HG02623 (cell line): ENCODE measurements at regions not wholly inside any gene's neighbourhood (a gene's known extent, or its start where the extent isn't known, plus 50 kb on each side); places are given as distances from the start of the nearest gene placed in this dataset.

Experiments
- ATAC-seq: cut with Tn5 transposase; IDR thresholded peaks from one replicate; pipeline ENCODE4 v1.9.1; 2021; ENCODE audit warnings: moderate library complexity; ENCODE audit not compliant: unreplicated experiment

DNA sequence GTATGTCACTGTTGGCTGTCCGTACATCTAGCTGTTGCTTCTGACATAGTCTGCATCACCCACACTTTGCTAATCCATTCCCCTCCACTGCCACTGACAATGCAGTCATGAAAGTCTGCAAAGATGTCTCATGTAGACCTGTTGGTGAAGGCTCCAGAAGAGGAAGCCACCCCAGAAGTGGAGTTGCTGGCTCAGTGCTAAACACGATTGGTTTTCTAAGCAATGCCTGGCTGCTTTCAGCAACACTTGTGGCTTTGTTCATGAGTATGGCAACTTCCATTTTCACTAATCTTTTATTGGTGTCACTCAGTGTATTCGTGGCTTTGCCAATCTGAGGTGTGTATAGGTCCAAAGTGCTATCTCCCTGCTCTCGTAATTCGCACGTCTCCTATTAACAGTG lies 288.1 kb downstream of the GADD45G start:
- no peak for ATAC-seq

DNA sequence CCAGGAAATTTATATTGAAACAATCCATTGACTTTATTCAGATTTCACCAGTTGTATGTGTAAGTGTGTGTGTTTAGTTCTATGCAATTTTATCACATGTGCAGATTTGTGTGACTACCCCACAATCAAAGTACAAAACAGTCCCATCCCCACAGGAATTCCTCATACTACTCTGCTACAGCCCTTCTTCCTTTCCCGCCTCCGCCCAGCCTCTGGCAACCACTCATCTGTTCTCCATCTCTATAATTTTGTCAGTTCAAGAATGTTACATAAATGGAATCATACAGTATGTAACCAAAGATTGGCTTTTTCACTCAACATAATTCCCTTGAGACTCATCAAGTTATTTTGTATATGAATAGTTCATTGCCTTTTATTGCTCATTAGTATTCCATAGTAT lies 289.1 kb downstream of the GADD45G start:
- ATAC-seq = no peak

DNA sequence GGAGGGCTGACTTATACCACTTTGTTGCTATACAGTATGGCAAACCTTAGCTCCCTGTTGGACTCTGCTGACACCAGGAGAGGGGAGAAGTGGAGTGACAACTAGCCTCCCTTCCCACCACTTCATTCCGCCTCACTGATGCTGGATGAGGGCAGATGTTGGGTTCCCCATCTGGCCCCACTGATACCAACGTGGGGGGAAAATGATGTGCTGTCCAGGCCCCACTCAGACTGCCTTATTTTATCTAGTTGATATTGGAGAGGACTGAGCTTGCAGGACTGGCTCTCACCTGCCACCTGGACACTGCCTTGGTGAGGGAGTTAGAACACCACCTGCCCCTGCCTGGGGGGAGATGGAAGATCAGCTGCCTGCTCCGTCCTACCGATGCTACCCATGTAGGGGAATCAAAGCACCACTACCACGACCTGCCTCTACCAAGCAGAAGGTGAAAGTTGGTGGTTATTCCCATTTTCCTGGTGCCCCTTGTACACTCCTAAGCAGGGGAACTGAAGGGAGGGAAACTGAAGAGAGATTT lies 292.1 kb downstream of the GADD45G start:
- no peak for ATAC-seq

DNA sequence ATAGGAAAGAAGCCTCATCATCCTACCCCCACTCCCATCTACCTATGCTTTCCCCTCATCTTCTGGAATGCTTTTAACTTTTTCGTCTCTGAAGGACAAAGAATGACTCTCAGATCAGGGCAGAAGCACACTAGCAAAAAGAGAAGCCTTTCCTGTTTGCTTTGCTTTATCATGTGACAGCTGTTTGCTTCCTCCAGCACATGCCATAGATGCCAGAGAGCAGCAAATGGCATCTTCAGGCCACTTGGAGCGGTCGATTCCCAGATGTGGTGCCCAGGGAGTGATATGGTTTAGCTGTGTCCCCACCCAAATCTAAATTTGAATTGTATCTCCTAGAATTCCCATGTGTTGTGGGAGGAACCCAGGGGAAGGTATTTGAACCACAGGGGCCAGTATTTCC lies 294.8 kb downstream of the GADD45G start:
- no peak for ATAC-seq

DNA sequence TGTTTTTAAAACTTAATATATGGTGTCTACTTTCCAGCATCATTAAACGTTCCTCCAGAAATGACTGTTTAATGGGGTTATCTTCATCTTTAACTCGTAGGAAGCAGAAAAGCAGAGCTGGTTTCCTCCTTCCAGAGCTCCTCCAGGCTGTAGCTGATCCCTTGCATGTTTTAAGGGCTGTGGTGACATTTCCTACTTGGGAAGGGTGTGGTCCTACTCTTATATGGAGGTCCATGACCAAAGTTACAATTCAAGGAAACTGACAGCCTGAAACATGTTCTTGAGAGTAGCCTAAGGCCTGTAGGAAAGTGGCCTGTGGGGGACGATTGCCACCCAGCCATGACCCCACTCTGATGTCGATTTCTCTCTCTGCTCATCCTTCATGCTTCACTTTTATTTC lies 297.1 kb downstream of the GADD45G start:
- ATAC-seq = no peak

DNA sequence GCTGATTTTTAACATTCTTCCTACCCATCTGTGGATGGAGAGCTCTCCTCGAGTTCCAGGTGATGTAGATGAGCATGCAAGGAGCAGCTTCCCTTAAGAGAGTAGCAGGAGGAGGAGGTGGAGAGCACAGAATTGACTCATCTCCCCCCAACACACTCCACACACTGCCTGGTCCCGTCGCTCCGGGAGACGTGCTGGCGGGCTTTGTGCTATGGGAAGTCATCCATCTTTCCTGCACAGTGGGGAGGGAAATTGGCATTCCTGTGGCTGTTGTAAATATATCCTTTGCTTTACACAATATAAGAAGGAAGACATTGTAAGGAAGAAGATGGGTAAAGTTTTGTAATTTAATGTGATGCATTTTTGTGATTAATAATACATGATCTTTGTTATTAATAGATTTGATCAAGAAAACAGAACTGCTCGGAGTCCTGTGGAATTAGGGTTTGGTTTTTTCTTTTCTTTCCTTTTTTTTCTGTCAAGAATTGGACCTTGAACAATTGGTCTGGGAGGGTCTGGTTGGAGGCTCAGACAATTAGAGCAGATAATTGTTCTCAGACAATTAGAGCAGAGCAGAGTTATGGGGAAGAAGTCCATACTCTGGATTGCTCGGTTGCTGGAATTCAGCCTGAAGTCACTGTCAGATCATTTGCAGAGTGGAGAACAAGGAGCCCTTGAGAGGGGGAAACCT lies 297.8 kb downstream of the GADD45G start:
- no peak for ATAC-seq

DNA sequence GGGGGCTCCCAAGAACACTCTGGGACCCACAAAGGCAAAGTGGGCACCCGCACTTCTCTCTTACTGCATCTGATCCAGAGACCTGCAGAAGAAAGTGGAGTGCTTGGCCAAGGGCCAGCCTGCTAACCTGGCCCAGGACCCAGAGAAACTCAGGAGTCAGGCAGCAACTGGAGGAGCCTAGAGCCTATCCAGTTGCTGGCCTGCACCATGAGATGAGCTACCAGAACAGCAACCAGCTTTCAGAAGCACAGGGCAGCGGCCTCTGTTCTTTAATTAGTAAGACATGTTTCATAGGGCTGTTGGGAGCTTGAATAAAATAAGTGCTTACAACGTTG lies 298.3 kb downstream of the GADD45G start:
- ATAC-seq = no peak

DNA sequence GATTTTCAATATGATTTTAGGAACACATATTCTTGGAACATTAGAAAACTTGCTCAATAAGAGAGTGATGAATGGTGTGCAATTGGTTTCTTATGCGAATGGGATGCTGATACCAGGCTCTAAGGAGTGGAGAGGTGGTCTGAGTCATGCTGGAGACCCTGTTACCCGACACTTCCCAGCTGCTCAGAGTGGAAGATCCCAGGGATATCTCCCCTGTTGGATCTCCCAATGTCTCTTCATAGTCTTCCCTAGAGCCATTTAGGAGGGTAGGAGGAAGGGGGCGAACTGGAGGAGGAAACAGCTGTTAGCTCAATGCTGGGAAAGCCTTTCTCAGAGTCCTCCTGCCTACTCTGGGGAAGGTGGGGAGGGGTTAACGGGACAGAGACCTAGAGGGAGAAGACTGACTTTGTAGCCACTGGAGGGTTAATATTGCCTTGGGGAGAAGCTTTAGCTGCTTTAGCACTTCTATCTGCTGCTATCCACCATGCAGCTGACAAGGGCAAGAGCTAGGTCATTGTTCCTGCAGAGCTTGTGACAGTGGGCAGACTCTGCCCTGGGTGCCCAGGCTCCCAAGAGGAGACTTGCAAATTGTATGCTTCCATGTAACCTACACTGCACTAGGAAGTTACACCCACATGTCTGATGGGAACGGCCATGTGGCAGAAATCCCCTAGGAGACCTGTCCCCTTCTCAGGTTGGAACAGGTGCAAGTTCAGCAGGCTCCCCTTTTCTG lies 301.0 kb downstream of the GADD45G start:
- ATAC-seq = no peak

DNA sequence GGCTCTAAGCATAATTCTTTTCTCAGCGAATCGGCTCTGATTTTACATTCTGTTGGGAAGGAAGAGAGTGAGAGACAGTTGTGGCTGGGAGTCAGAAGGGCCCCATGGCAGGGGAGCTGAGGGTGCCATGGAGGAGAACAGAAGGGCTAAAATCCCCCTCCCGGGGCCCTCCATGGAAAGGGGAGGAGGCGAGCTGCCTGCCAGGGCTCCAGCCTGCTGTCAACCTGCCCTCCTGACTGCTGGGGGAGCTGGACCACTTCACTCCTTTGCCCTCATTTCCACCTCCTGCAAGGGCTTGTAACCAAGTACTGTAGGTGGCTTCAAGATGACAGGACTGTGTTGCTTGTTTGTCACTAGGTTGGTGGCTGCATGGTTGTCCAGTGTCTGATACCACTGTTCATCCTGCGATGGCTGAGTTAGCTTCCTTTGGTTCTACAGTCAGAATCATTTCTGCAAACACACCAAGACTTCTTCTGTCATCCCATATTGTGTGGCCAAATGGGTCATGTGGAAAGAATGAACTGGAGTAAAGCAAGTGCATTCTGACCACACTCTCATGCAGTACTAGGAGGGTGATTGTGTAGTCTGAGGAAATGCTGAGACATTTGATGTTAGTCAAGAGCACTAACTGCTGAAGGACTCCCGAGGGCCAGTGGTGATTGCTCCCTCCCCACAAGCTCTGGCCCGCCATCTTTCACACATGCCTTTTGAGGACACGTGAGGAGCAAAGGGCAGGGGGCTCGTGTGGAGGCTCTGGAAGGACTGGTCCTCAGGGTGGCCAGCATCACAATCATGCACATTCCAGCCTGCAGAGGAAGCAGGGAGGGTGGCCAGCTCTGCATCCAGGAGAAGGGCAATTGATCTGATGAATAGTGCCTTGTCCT lies 307.2 kb downstream of the GADD45G start:
- no peak for ATAC-seq

DNA sequence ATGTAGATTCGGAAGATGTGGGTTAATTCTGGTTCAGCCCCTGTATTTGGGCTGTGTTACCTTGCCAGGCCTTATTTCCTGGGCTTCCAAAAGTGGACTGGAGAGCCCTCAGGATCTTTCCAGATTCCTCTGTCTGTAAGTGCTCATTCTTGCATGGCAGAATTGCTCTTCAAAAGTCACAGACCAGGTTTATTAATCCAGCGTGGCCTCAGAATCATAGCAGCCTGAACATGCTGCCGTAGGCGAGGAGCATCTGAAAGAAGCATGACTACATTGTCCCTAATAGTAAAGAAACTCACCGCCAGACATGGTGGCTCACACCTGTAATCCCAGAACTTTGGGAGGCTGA lies 307.8 kb downstream of the GADD45G start:
- ATAC-seq = no peak

DNA sequence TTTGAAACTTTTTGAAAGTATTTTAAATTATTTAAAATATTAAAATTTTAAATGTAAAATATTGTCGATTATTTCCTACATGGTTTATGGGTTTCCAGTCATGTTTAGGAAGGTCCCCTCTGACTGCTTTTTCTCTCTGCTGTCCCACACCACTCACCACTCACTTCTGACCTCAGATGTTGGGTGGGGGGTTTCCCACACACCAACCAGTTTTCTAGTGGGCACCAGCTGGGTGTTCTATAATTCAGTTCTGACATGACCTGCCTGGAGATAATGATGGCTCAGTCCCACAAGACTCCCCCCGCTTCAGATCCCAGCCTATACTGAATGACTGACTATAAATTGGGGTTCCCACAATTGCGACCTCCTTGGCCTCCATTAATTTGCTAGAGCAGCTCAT lies 310.4 kb downstream of the GADD45G start:
- ATAC-seq = no peak

DNA sequence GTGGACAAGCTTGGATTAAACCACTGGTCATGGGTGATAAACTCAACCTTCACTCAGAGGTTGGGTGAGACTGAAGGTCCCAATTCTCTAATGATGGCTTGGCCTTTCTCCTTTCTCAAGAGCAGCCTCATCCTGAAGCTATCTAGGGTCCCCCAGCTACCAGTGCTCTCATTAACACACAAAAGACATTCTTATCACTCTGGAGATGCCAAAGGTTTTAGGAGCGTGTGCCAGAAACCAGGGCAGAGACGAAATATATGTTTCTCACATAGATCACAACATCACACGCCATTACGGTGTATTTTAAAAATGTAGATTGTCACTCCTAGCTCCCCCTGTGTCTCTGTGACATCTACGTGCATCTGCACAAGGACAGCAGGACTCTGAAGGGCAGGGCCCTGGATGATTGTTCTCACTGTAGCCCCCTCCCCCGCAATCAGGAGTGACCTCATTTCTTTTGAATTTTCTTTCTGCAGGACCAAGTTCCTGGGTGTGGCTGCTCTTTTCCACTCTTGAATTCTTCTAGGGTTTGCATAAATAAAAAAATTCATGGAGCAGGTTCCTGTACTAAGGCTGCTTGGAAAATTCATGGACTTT lies 311.3 kb downstream of the GADD45G start:
- no peak for ATAC-seq

DNA sequence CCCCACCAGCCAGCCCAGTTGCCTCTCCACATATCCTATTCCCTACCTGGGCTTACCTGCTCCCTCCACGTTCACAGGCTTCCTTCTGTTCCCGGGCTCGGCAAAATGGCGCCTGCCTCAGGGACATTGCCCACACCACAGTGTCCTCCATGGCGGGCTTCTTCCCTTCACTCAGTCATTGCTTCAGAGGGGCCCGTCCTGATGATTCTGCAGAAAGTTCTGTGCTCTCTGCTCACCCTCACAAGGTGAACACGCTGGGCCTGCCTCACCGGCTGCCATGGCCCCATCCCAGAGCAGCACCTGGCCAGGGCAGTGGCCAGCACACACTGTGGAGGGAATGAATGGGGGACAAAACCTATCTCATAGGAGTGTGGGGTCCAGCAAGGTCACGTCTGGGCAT lies 313.0 kb downstream of the GADD45G start:
- no peak for ATAC-seq

DNA sequence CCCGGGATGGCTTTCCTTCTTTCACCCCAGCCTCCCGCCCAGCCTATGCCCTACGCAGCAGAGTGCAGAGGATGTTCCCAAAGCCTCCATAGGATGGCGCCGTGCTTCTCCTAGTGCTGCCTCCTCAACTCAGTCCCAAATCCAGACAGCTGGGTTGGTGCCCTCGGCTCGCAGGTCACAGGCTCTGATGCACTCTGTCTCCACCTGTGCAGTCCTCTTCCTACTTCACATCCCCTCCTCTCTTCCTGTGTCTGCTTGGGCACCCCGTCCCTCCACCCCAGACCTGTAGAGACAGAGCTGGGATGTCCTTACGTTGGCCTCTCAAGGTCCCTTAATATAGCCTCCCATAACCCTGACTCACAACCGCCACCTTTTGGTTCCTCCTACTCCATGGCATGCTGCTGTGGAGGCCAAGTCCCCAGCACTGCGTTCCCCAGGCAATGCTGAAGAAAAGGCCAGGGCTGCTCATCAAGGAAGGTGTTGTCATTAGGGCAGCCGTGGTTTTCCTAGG lies 314.4 kb downstream of the GADD45G start:
- ATAC-seq = no peak

DNA sequence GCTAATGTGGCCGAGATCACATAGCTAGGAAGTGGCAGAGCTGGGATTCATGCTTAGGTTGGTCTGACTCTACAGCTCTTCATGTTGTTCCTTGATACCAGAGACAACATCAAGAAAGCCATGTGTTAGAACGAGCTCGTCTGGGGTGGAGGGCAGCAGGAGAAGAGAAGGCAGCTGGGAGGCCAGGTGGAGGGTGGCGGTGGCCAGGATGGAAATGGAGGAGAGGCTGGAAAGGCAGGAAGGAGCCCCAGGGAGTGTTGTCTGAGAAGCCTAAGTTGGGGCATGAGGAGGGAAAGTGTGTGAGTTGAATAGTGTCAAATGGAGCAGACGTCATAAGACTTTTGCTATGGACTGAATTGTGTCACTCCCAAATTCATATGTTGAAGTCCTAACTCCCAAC lies 315.3 kb downstream of the GADD45G start:
- no peak for ATAC-seq

DNA sequence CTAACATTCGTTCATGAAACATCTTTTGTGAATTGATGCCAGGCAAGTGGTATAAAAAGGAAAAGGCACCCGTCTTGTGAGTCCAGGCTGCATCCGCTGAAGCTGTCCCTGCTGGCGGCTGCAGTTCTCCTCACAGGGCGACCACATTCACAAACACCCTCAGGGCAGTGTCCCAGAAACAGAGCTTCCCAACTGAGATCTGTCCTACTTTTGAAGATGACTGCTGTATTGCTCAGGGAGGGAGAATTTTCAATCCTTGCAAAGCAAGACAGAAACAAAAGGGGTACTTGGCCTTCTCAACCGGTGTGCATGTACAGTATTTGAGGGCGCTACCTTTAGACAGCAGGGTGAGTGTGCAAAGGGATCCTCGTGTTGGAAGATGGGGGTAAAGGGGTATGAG lies 316.1 kb downstream of the GADD45G start:
- ATAC-seq = no peak

DNA sequence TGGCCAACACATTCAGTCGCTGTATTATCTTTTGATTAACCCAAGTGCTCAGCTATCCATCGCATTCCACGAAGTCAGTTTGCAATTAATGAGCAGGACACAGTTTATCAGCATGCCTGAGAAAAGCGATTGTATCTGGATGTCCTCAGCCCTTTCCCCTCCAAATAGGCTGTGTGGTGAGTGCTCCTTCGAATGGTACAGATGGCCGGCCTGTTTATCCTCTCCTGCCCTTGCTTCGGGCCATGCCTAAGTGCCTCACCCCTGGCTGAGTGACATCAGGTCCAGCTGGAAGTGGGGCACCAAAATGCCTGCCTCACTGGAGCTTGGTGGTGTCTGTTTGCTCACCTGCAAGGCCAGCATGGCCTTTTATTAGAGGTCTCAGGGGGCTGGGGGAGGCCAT lies 317.3 kb downstream of the GADD45G start:
- no peak for ATAC-seq

DNA sequence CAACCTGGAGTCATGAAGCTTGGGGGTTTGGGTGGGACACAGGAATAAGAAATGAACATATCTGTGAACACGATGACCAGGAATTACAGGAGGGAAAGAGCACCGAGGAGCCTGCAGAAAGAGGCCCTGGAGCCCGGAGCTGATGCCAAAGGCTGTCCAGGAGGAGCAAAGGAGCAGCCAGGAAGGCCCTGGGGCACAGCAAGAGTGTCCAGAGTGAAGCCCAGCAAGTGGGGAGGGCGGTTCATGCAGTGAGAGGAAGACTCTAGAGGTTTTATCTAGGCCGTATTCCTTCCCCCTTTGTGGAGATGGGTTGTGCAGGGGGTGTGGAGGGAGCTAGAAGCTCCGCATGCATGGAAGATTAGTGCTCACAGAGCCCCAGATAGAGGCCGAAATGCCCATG lies 318.4 kb downstream of the GADD45G start:
- ATAC-seq = no peak

DNA sequence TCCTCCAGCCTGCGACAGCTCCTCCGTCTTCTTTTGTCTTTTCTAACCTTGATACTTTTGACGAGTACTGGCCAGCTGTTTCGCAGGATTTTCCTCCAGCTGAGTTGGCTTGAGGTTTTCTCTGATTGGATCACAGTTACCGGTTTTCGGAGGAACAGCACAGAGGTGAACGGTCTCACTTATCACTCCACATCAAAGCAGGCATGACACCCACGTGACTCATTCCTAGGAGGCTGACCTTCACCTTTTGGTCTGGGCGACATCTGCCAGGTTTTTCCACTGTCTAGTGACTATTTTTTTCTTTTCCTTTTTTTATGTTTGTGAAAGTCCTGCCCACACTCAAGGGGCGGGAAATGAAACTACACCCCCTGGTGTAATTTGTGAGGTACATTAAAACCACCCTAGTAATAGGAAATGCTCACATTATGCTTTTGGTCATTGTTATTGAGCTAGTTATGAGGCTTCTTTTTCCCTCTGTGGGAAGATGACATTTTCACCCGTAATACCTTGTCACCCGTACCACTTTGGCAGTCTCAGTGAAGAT lies 319.2 kb downstream of the GADD45G start:
- no peak for ATAC-seq

DNA sequence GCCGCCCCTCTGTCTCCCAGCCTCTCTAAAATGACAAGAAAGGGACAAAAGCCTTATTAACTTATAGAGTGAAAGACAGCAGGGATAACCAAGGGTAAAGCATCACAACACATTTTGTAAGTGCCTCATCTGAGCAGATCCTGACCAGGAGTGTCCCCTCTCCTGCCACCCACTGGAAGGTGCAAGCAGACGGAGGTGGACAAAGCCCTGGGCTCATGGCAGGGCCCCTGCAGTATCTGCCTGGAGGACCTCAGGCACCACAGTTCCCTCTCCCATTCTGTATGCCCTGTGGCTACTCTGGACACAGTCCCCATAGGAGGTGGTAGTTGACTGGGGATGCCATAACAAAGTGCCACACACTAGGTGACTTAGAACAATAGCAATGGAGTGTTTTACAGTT lies 319.8 kb downstream of the GADD45G start:
- no peak for ATAC-seq

DNA sequence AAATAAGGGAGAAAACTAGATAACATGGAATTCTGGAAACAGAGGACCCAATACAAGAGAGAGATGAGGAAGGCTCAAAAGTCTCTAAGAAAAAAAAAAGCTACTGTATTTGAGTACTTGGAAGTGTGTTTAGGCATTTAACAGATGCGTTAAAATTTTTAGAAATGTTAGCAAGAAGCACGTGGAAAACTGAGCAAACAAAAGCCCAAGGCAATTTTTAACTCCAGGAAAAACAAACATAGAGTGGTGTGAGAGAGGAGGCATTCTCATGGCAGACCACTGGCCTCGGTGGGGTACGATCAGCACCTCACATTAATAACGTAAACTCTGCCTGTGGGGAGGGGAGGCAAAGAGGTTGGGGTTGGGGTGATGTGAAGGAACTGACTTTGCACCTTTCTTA lies 321.4 kb downstream of the GADD45G start:
- ATAC-seq = no peak
